GM23338 (cell line): ENCODE measurements at regions not wholly inside any gene's neighbourhood (a gene's known extent, or its start where the extent isn't known, plus 50 kb on each side); places are given as distances from the start of the nearest gene placed in this dataset.

Experiments used
- ATAC-seq: fragments of 200-7000 bp; cut with Tn5 transposase; 3 replicates; pipeline ENCODE4 v1.9.1; 2020
- DNase-seq: peaks from one replicate; pipeline ENCODE4 v3.0.0-alpha.2; 2015; ENCODE audit warnings: low spot score
- H2AFZ ChIP-seq: fragments of 200-600 bp; sonication (generic); 2 replicates; pipeline ENCODE4 v1.8.0; 2016; ENCODE audit warnings: antibody characterized with exemption, mild to moderate bottlenecking, moderate library complexity
- H3F3A ChIP-seq: fragments of 200-600 bp; sonication (generic); replicated peaks from 2 replicates; pipeline ENCODE4 v1.8.0; 2017; ENCODE audit warnings: antibody characterized with exemption, mixed run types, low read depth
- H3K27ac ChIP-seq: fragments of 200-600 bp; sonication (generic); 2 replicates; pipeline ENCODE4 v1.6.1; 2016; ENCODE audit warnings: low read depth
- H3K27me3 ChIP-seq: fragments of 200-600 bp; sonication (generic); 2 replicates; pipeline ENCODE4 v1.8.0; 2016; ENCODE audit warnings: mild to moderate bottlenecking, mixed run types, moderate library complexity; ENCODE audit not compliant: insufficient read depth
- H3K36me3 ChIP-seq: fragments of 200-600 bp; sonication (generic); 2 replicates; pipeline ENCODE4 v1.8.0; 2016; ENCODE audit warnings: mild to moderate bottlenecking; ENCODE audit not compliant: insufficient read depth
- H3K4me1 ChIP-seq: fragments of 200-600 bp; sonication (generic); 2 replicates; pipeline ENCODE4 v1.8.0; 2016; ENCODE audit warnings: mild to moderate bottlenecking, moderate library complexity; ENCODE audit not compliant: insufficient read depth
- H3K4me2 ChIP-seq: fragments of 200-600 bp; sonication (generic); 2 replicates; pipeline ENCODE4 v1.7.1; 2017; ENCODE audit warnings: mixed run types
- H3K4me3 ChIP-seq: fragments of 200-600 bp; sonication (generic); 2 replicates; pipeline ENCODE4 v1.6.1; 2016; ENCODE audit warnings: mixed run types
- H3K79me2 ChIP-seq: fragments of 200-600 bp; sonication (generic); replicated peaks from 2 replicates; pipeline ENCODE4 v1.8.0; 2017; ENCODE audit warnings: mild to moderate bottlenecking; ENCODE audit not compliant: insufficient read depth
- H3K9me2 ChIP-seq: fragments of 200-600 bp; sonication (generic); 2 replicates; pipeline ENCODE4 v1.8.0; 2017; ENCODE audit not compliant: insufficient read depth
- H4K20me1 ChIP-seq: fragments of 200-600 bp; sonication (generic); replicated peaks from 2 replicates; pipeline ENCODE4 v1.8.0; 2017; ENCODE audit warnings: mild to moderate bottlenecking; ENCODE audit not compliant: insufficient read depth
- H3K27ac Mint-ChIP-seq: 2 replicates; pipeline ENCODE4 v1.8.0; 2020; ENCODE audit warnings: inconsistent platforms, mild to moderate bottlenecking, moderate library complexity, mixed read lengths
- H3K27me3 Mint-ChIP-seq: 3 replicates; pipeline ENCODE4 v1.8.0; 2022; ENCODE audit warnings: low read depth, mild to moderate bottlenecking, moderate library complexity, mixed read lengths, inconsistent platforms; ENCODE audit not compliant: insufficient read depth, poor library complexity
- H3K36me3 Mint-ChIP-seq: 3 replicates; pipeline ENCODE4 v1.8.0; 2021; ENCODE audit warnings: low read depth, mild to moderate bottlenecking, inconsistent platforms, moderate library complexity, mixed read lengths
- H3K4me1 Mint-ChIP-seq: 3 replicates; pipeline ENCODE4 v1.8.0; 2020; ENCODE audit warnings: mild to moderate bottlenecking, inconsistent platforms, mixed read lengths
- H3K4me3 Mint-ChIP-seq: 3 replicates; pipeline ENCODE4 v1.8.0; 2021; ENCODE audit warnings: moderate library complexity, mild to moderate bottlenecking, inconsistent platforms, mixed read lengths
- H3K9me3 Mint-ChIP-seq: 3 replicates; pipeline ENCODE4 v1.8.0; 2020; ENCODE audit warnings: moderate library complexity, mild to moderate bottlenecking, inconsistent platforms, mixed read lengths
- CREB1 ChIP-seq: fragments of 250-450 bp; sonication (Bioruptor Pico); IDR thresholded peaks from 2 replicates; pipeline ENCODE4 v1.5.0; 2020; ENCODE audit warnings: low read depth, mild to moderate bottlenecking, moderate library complexity
- EZH2 ChIP-seq: fragments of 200-600 bp; sonication (generic); IDR thresholded peaks from one replicate; pipeline ENCODE4 v1.8.0; 2017; ENCODE audit warnings: antibody characterized with exemption, mild to moderate bottlenecking, low read depth; ENCODE audit not compliant: unreplicated experiment
- EZH2phosphoT487 ChIP-seq: fragments of 200-600 bp; sonication (generic); IDR thresholded peaks from one replicate; pipeline ENCODE4 v1.8.1; 2018; ENCODE audit warnings: antibody characterized with exemption; ENCODE audit not compliant: unreplicated experiment
- JUNB ChIP-seq: IDR thresholded peaks from one replicate; pipeline ENCODE4 v1.6.1; 2016; ENCODE audit warnings: antibody characterized with exemption; ENCODE audit not compliant: unreplicated experiment
- NANOG ChIP-seq: IDR thresholded peaks from 2 replicates; pipeline ENCODE4 v1.6.1; 2016; ENCODE audit warnings: antibody characterized with exemption, borderline replicate concordance
- POLR2AphosphoS5 ChIP-seq: IDR thresholded peaks from 2 replicates; pipeline ENCODE4 v1.6.1; 2016; ENCODE audit warnings: antibody characterized with exemption, low read depth
- STAT1 ChIP-seq: IDR thresholded peaks from one replicate; pipeline ENCODE4 v1.6.1; 2016; ENCODE audit warnings: antibody characterized with exemption; ENCODE audit not compliant: unreplicated experiment
- ZNF114 ChIP-seq: fragments of 250-450 bp; sonication (Bioruptor Pico); IDR thresholded peaks from 2 replicates; pipeline ENCODE4 v1.5.0; 2020; ENCODE audit warnings: mild to moderate bottlenecking, moderate library complexity
- ZNF331 ChIP-seq: fragments of 250-450 bp; sonication (Bioruptor Pico); IDR thresholded peaks from 2 replicates; pipeline ENCODE4 v1.5.0; 2020; ENCODE audit warnings: low read depth, mild to moderate bottlenecking, moderate library complexity
- TF ChIP-seq, protein P1 (sequence below): IDR thresholded peaks from one replicate; pipeline ENCODE4 v1.6.1; 2018; ENCODE audit warnings: antibody characterized with exemption; ENCODE audit not compliant: unreplicated experiment
- TF ChIP-seq, protein P2 (sequence below): IDR thresholded peaks from 2 replicates; pipeline ENCODE4 v1.6.1; 2016; ENCODE audit warnings: antibody characterized with exemption
- TF ChIP-seq, protein P3 (sequence below): fragments of 250-450 bp; sonication (Bioruptor Pico); IDR thresholded peaks from 2 replicates; pipeline ENCODE4 v1.5.0; 2020; ENCODE audit warnings: mild to moderate bottlenecking, moderate library complexity
- TF ChIP-seq, protein P4 (sequence below), 2 experiments: fragments of 200-600 bp in 1 of 2; sonication (generic) in 1 of 2; conservative IDR thresholded peaks; 2 replicates each; pipeline versions ENCODE4 v1.5.1 to v1.6.1; 2016 to 2017; ENCODE audit warnings: antibody characterized with exemption in 2 of 2, low read depth in 2 of 2, mild to moderate bottlenecking in 2 of 2, moderate library complexity in 1 of 2

DNA sequence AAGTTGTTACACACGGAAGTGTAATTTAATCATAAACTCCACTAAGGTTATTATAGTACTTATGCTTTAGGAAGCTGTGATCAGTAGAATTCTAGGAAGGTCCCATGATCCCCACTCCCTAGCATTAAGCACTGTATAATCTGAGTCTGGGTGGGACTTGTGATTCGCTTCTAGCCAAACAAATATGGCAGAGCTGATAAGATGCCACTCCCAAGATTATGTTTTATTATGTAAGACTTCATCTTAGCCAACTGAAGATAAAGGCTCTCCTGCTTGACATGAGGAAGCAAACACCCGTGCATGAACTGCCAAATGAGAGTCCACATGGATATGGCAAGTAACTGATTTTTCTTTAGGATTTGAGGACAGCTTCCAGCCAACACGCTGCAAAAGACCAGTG, 186.4 kb upstream of the NDST3 start:
- H3K36me3 ChIP-seq: no peaks in the 10 kb centered on the region
- TF ChIP-seq POLR2AphosphoS5 (no peak), NANOG (no peak), STAT1 (no peak), JUNB (no peak), ZNF331 (CRISPR knock-in tag) (no peak), EZH2phosphoT487 (no peak), EZH2 (no peak), ZNF114 (CRISPR knock-in tag) (no peak), CREB1 (CRISPR knock-in tag) (no peak)
- TF ChIP-seq, protein P1, sequence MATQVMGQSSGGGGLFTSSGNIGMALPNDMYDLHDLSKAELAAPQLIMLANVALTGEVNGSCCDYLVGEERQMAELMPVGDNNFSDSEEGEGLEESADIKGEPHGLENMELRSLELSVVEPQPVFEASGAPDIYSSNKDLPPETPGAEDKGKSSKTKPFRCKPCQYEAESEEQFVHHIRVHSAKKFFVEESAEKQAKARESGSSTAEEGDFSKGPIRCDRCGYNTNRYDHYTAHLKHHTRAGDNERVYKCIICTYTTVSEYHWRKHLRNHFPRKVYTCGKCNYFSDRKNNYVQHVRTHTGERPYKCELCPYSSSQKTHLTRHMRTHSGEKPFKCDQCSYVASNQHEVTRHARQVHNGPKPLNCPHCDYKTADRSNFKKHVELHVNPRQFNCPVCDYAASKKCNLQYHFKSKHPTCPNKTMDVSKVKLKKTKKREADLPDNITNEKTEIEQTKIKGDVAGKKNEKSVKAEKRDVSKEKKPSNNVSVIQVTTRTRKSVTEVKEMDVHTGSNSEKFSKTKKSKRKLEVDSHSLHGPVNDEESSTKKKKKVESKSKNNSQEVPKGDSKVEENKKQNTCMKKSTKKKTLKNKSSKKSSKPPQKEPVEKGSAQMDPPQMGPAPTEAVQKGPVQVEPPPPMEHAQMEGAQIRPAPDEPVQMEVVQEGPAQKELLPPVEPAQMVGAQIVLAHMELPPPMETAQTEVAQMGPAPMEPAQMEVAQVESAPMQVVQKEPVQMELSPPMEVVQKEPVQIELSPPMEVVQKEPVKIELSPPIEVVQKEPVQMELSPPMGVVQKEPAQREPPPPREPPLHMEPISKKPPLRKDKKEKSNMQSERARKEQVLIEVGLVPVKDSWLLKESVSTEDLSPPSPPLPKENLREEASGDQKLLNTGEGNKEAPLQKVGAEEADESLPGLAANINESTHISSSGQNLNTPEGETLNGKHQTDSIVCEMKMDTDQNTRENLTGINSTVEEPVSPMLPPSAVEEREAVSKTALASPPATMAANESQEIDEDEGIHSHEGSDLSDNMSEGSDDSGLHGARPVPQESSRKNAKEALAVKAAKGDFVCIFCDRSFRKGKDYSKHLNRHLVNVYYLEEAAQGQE: no peak
- TF ChIP-seq, protein P2, sequence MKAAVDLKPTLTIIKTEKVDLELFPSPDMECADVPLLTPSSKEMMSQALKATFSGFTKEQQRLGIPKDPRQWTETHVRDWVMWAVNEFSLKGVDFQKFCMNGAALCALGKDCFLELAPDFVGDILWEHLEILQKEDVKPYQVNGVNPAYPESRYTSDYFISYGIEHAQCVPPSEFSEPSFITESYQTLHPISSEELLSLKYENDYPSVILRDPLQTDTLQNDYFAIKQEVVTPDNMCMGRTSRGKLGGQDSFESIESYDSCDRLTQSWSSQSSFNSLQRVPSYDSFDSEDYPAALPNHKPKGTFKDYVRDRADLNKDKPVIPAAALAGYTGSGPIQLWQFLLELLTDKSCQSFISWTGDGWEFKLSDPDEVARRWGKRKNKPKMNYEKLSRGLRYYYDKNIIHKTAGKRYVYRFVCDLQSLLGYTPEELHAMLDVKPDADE: no peak
- TF ChIP-seq, protein P3, sequence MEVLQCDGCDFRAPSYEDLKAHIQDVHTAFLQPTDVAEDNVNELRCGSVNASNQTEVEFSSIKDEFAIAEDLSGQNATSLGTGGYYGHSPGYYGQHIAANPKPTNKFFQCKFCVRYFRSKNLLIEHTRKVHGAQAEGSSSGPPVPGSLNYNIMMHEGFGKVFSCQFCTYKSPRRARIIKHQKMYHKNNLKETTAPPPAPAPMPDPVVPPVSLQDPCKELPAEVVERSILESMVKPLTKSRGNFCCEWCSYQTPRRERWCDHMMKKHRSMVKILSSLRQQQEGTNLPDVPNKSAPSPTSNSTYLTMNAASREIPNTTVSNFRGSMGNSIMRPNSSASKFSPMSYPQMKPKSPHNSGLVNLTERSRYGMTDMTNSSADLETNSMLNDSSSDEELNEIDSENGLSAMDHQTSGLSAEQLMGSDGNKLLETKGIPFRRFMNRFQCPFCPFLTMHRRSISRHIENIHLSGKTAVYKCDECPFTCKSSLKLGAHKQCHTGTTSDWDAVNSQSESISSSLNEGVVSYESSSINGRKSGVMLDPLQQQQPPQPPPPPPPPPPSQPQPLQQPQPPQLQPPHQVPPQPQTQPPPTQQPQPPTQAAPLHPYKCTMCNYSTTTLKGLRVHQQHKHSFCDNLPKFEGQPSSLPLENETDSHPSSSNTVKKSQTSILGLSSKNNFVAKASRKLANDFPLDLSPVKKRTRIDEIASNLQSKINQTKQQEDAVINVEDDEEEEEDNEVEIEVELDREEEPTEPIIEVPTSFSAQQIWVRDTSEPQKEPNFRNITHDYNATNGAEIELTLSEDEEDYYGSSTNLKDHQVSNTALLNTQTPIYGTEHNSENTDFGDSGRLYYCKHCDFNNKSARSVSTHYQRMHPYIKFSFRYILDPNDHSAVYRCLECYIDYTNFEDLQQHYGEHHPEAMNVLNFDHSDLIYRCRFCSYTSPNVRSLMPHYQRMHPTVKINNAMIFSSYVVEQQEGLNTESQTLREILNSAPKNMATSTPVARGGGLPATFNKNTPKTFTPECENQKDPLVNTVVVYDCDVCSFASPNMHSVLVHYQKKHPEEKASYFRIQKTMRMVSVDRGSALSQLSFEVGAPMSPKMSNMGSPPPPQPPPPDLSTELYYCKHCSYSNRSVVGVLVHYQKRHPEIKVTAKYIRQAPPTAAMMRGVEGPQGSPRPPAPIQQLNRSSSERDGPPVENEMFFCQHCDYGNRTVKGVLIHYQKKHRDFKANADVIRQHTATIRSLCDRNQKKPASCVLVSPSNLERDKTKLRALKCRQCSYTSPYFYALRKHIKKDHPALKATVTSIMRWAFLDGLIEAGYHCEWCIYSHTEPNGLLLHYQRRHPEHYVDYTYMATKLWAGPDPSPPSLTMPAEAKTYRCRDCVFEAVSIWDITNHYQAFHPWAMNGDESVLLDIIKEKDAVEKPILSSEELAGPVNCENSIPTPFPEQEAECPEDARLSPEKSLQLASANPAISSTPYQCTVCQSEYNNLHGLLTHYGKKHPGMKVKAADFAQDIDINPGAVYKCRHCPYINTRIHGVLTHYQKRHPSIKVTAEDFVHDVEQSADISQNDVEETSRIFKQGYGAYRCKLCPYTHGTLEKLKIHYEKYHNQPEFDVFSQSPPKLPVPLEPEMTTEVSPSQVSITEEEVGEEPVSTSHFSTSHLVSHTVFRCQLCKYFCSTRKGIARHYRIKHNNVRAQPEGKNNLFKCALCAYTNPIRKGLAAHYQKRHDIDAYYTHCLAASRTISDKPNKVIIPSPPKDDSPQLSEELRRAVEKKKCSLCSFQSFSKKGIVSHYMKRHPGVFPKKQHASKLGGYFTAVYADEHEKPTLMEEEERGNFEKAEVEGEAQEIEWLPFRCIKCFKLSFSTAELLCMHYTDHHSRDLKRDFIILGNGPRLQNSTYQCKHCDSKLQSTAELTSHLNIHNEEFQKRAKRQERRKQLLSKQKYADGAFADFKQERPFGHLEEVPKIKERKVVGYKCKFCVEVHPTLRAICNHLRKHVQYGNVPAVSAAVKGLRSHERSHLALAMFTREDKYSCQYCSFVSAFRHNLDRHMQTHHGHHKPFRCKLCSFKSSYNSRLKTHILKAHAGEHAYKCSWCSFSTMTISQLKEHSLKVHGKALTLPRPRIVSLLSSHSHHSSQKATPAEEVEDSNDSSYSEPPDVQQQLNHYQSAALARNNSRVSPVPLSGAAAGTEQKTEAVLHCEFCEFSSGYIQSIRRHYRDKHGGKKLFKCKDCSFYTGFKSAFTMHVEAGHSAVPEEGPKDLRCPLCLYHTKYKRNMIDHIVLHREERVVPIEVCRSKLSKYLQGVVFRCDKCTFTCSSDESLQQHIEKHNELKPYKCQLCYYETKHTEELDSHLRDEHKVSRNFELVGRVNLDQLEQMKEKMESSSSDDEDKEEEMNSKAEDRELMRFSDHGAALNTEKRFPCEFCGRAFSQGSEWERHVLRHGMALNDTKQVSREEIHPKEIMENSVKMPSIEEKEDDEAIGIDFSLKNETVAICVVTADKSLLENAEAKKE (CRISPR knock-in tag): no peak
- TF ChIP-seq, protein P4, sequence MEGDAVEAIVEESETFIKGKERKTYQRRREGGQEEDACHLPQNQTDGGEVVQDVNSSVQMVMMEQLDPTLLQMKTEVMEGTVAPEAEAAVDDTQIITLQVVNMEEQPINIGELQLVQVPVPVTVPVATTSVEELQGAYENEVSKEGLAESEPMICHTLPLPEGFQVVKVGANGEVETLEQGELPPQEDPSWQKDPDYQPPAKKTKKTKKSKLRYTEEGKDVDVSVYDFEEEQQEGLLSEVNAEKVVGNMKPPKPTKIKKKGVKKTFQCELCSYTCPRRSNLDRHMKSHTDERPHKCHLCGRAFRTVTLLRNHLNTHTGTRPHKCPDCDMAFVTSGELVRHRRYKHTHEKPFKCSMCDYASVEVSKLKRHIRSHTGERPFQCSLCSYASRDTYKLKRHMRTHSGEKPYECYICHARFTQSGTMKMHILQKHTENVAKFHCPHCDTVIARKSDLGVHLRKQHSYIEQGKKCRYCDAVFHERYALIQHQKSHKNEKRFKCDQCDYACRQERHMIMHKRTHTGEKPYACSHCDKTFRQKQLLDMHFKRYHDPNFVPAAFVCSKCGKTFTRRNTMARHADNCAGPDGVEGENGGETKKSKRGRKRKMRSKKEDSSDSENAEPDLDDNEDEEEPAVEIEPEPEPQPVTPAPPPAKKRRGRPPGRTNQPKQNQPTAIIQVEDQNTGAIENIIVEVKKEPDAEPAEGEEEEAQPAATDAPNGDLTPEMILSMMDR (conservative IDR thresholded peaks at IDR 0.05; ENCODE audit: low read depth in 2 of 2): no peak
- peaks cover 9% of the 10 kb centered on the region; the same call in 2 of the 3 replicates for H3K4me1 Mint-ChIP-seq

More for the DNA sequence above, 186.4 kb upstream of the NDST3 start:
- Histone ChIP-seq H3K27me3 (no peaks in the 10 kb centered on the region), H3F3A (no peaks in the 10 kb centered on the region), H3K9me2 (peaks cover 19% of the 10 kb centered on the region), H2AFZ (no peak overlapping the region), H4K20me1 (no peaks in the 10 kb centered on the region), H3K27ac (no peak overlapping the region), H3K4me3 (no peak overlapping the region), H3K4me1 (peaks cover 17% of the 10 kb centered on the region), H3K79me2 (no peaks in the 10 kb centered on the region), H3K4me2 (no peak overlapping the region)
- H3K27me3 Mint-ChIP-seq: no peaks in the 10 kb centered on the region
- H3K36me3 Mint-ChIP-seq: no peaks in the 10 kb centered on the region; the same call in 2 of the 3 replicates
- no peak overlapping the region for H3K4me3 Mint-ChIP-seq
- H3K9me3 Mint-ChIP-seq: peaks cover 4% of the 10 kb centered on the region; the same call in 2 of the 3 replicates
- no peak for DNase-seq
- no peak overlapping the region for H3K27ac Mint-ChIP-seq
- ATAC-seq: no peak
